Stimulated activated CD8-positive, alpha-beta memory T cell treated with anti-CD3 and anti-CD28 coated beads, Interleukin-7, amount 100 ng/mL, for 4 hours (primary cell): ENCODE measurements at regions not wholly inside any gene's neighbourhood (a gene's known extent, or its start where the extent isn't known, plus 50 kb on each side); places are given as distances from the start of the nearest gene placed in this dataset.

ENCODE experiments used
- DNase-seq, 2 donors: peaks; one replicate each; pipeline ENCODE4 v3.0.0-alpha.2; 2020; ENCODE audit warnings: low read depth in 2 of 2

GRCh38 chr4:124469981-124470380, 242.6 kb downstream of the ANKRD50 start:
- no peak for DNase-seq

- DNase-seq: no peak
Measured at GRCh38 chr4:124478470-124478869, 234.1 kb downstream of the ANKRD50 start.

- DNase-seq: no peak
Measured at GRCh38 chr4:124480061-124480460, 232.5 kb downstream of the ANKRD50 start.

- no peak for DNase-seq
Measured at GRCh38 chr4:124481123-124481522, 231.4 kb downstream of the ANKRD50 start.

GRCh38 chr4:124483048-124483906, 229.3 kb downstream of the ANKRD50 start:
- no peak for DNase-seq

- no peak for DNase-seq
Measured at GRCh38 chr4:124484008-124484407, 228.5 kb downstream of the ANKRD50 start.

- DNase-seq: no peak
Measured at GRCh38 chr4:124484940-124485339, 227.6 kb downstream of the ANKRD50 start.

- DNase-seq: no peak
Measured at GRCh38 chr4:124486423-124486822, 226.1 kb downstream of the ANKRD50 start.

- no peak for DNase-seq
Measured at GRCh38 chr4:124487651-124488050, 224.9 kb downstream of the ANKRD50 start.

- no peak for DNase-seq
Measured at GRCh38 chr4:124491361-124492145, 221.0 kb downstream of the ANKRD50 start.

GRCh38 chr4:124499261-124499660, 213.3 kb downstream of the ANKRD50 start:
- no peak for DNase-seq

GRCh38 chr4:124501576-124501975, 211.0 kb downstream of the ANKRD50 start:
- DNase-seq: no peak

GRCh38 chr4:124504431-124504830, 208.1 kb downstream of the ANKRD50 start:
- DNase-seq: no peak

- no peak for DNase-seq
Measured at GRCh38 chr4:124505211-124505610, 207.3 kb downstream of the ANKRD50 start.

GRCh38 chr4:124509151-124509550, 203.4 kb downstream of the ANKRD50 start:
- no peak for DNase-seq

- DNase-seq: no peak
Measured at GRCh38 chr4:124514588-124514987, 197.9 kb downstream of the ANKRD50 start.

- no peak for DNase-seq
Measured at GRCh38 chr4:124515591-124515990, 196.9 kb downstream of the ANKRD50 start.

GRCh38 chr4:124519196-124519595, 193.3 kb downstream of the ANKRD50 start:
- no peak for DNase-seq

- no peak for DNase-seq
Measured at GRCh38 chr4:124523816-124524215, 188.7 kb downstream of the ANKRD50 start.

- no peak for DNase-seq
Measured at GRCh38 chr4:124525524-124525923, 187.0 kb downstream of the ANKRD50 start.

- no peak for DNase-seq
Measured at GRCh38 chr4:124526331-124526730, 186.2 kb downstream of the ANKRD50 start.

- no peak for DNase-seq
Measured at GRCh38 chr4:124526769-124527168, 185.8 kb downstream of the ANKRD50 start.

GRCh38 chr4:124527364-124527763, 185.2 kb downstream of the ANKRD50 start:
- no peak for DNase-seq
